K562 (cell line): ENCODE measurements at regions not wholly inside any gene's neighbourhood (a gene's known extent, or its start where the extent isn't known, plus 50 kb on each side); places are given as distances from the start of the nearest gene placed in this dataset.

Experiments used
- ATAC-seq: fragments of 200-7000 bp; cut with Tn5 transposase; 3 replicates; pipeline ENCODE4 v1.9.1; 2020; ENCODE audit warnings: moderate library complexity
- BruUV-seq: library from RNA; stranded (reverse); fragments of 400-500 nt; replicated peaks from 2 replicates; lab custom pipeline; 2021; lab: Mats Ljungman, UMichigan
- CTCF ChIA-PET: fragments of 300-600 bp; formaldehyde crosslinking; extraction: SDS; loops from one replicate; lab custom pipeline; 2021; ENCODE audit warnings: low intra/inter-chr PET ratio; lab: Yijun Ruan, JAX
- POLR2A ChIA-PET: fragments of 300-600, 350-650 bp; sonication (Branson Sonifier 250); formaldehyde crosslinking; extraction: SDS; loops from one replicate; lab custom pipeline; 2021; ENCODE audit warnings: antibody characterized with exemption, inconsistent platforms; lab: Yijun Ruan, JAX
- DNase-seq, 4 experiments: peaks; one replicate each; pipeline versions ENCODE4 v3.0.0 to v3.0.0-alpha.2; 2011 to 2018; ENCODE audit warnings: low spot score in 3 of 4, mixed read lengths in 3 of 4; ENCODE audit errors: extremely low read depth in 1 of 4
- FAIRE-seq: peaks from 2 replicates; lab custom pipeline; 2011; peaks lifted over from hg19 to GRCh38; lab: Jason Lieb, UNC
- H2AFZ ChIP-seq: 2 replicates; pipeline ENCODE4 v1.6.0; 2011; ENCODE audit warnings: low read depth, low read length, control low read depth, inconsistent platforms
- H3K27ac ChIP-seq: fragments of 200-600 bp; 3 replicates; pipeline ENCODE4 v1.8.0; 2011; ENCODE audit warnings: low read depth, mild to moderate bottlenecking, control low read depth, inconsistent platforms, low read length, moderate library complexity, mixed read lengths; ENCODE audit errors: extremely low read depth
- H3K27me3 ChIP-seq, 2 experiments: fragments of 300-600 bp in 1 of 2; 2 replicates in 1 of 2; 3 replicates in 1 of 2; pipeline versions ENCODE4 v1.6.0 to v1.8.0; 2011; ENCODE audit warnings: inconsistent platforms in 2 of 2, low read length in 2 of 2, mild to moderate bottlenecking in 1 of 2, mixed read lengths in 1 of 2, moderate library complexity in 1 of 2; ENCODE audit not compliant: control insufficient read depth in 2 of 2, insufficient read depth in 2 of 2
- H3K36me3 ChIP-seq: fragments of 300-600 bp; 3 replicates; pipeline ENCODE4 v1.8.0; 2011; ENCODE audit warnings: mild to moderate bottlenecking, low read length, inconsistent platforms; ENCODE audit not compliant: control insufficient read depth, insufficient read depth
- H3K4me1 ChIP-seq, 2 experiments: fragments of 200-600 bp in 1 of 2; replicated peaks in 1 of 2; 2 replicates in 1 of 2; 3 replicates in 1 of 2; pipeline versions ENCODE4 v1.5.1 to v1.8.0; 2011; ENCODE audit warnings: inconsistent platforms in 2 of 2, low read length in 2 of 2, mild to moderate bottlenecking in 1 of 2, mixed read lengths in 1 of 2, moderate library complexity in 1 of 2; ENCODE audit not compliant: control insufficient read depth in 2 of 2, insufficient read depth in 2 of 2
- H3K4me2 ChIP-seq: 2 replicates; pipeline ENCODE4 v1.6.1; 2011; ENCODE audit warnings: low read length, control low read depth, inconsistent platforms, mixed read lengths; ENCODE audit not compliant: insufficient read depth
- H3K4me3 ChIP-seq: fragments of 200-600 bp; sonication (generic), shearing (Covaris generic); 2 replicates; pipeline ENCODE4 v1.5.1; 2016; ENCODE audit warnings: control low read depth, inconsistent platforms
- H3K79me2 ChIP-seq: fragments of 200-600 bp; 3 replicates; pipeline ENCODE4 v1.8.0; 2011; ENCODE audit warnings: low read length, inconsistent platforms; ENCODE audit not compliant: control insufficient read depth, insufficient read depth
- H3K9ac ChIP-seq, 2 experiments: 2 replicates each; pipeline versions ENCODE4 v1.6.0 to v1.6.1; 2011; ENCODE audit warnings: low read depth in 2 of 2, low read length in 2 of 2, control low read depth in 1 of 2, inconsistent platforms in 1 of 2, mild to moderate bottlenecking in 1 of 2, mixed read lengths in 1 of 2; ENCODE audit not compliant: insufficient read depth in 1 of 2
- H3K9me1 ChIP-seq: one replicate; pipeline ENCODE4 v1.6.0; 2011; ENCODE audit warnings: inconsistent platforms, mild to moderate bottlenecking, low read length, moderate library complexity; ENCODE audit not compliant: control insufficient read depth, insufficient read depth
- H3K9me3 ChIP-seq: replicated peaks from 2 replicates; pipeline ENCODE4 v1.5.1; 2011; ENCODE audit warnings: low read depth, low read length, inconsistent platforms; ENCODE audit not compliant: control insufficient read depth, insufficient read depth
- H4K20me1 ChIP-seq: replicated peaks from 2 replicates; pipeline ENCODE4 v1.6.1; 2011; ENCODE audit warnings: low read length, inconsistent platforms, mixed read lengths; ENCODE audit not compliant: control insufficient read depth, insufficient read depth
- ILF3 ChIP-seq: fragments of 450-650 bp; IDR thresholded peaks from 2 replicates; pipeline ENCODE4 v1.6.1; 2018; ENCODE audit warnings: antibody characterized with exemption, mild to moderate bottlenecking, moderate library complexity, borderline replicate concordance
- ZNF24 ChIP-seq: fragments of 450-650 bp; IDR thresholded peaks from 2 replicates; pipeline ENCODE4 v1.6.1; 2016
- WGBS: fragments of 100-300 bp; shearing (Covaris generic); methylation state at CpG from one replicate; pipeline ENCODE4 v1.1.6; 2016; ENCODE audit warnings: low coverage, mixed read lengths; ENCODE audit not compliant: insufficient coverage; ENCODE audit errors: missing lambda C conversion rate; 5-methylcytosine and 5-hydroxymethylcytosine counted together
- in situ Hi-C: fragments of 300-500 bp; cut with MboI; formaldehyde crosslinking; loops from 4 replicates; pipeline ENCODE4 v1.15.0; 2018; ENCODE audit warnings: inconsistent platforms, mixed read lengths
- intact Hi-C: fragments of 100-400 bp; cut with micrococcal nuclease; formaldehyde crosslinking; loops from 2 replicates; pipeline ENCODE4 v1.14.2; 2022
- TF ChIP-seq, protein P1 (sequence below), 2 experiments: fragments of 200-800 bp in 1 of 2; sonication (Bioruptor generic) in 1 of 2; sonication (generic) in 1 of 2; formaldehyde crosslinking in 1 of 2; IDR thresholded peaks in 1 of 2; conservative IDR thresholded peaks in 1 of 2; 2 replicates each; pipeline versions ENCODE4 v1.5.0 to v1.6.1; 2016 to 2020; ENCODE audit warnings: missing compliant biosample characterization in 1 of 2, missing genetic modification characterization in 1 of 2, missing genetic modification reagents in 1 of 2

DNA sequence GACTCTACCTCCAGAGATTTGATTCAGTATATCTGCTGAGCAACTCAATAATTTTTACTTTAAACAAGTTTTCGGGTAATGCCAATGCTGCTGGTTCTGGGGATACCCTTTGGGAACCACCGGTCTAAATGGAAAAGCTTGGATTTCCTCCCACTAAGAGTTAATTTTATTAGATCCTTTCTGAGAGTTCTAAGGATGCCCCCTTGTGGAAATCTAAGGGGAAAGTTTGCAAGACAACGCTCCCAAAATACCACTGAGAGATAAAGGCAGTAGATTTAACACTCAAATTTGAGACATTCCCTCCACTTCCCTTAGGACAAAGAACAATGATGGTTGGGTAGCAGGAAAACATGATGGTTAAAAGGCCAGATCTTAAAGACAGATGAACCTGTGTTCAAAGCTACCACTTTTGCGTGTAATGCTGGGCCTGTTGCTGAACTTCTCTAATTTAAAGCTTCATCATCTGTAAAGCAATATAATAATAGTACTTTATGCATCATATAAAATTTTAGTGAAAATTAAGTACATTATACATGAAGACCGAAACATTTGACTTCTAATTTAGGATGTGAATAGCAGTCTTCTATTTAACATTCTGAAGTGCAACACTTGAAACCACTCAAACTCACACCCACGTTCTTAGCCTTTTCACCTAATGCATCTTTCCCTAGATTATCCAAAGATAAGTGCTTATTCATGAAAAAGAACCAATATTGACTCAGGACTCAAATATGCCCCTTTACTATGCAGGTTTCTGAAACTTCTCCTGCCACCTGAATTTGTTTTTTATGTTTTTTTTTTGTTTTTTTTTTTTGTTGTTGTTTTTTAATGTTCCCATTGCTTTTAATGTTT, 110.1 kb upstream of the LUZP2 start:
- ATAC-seq (no peak), DNase-seq (no peak), FAIRE-seq (no peak)
- H3K9ac ChIP-seq = no peak overlapping the region
- no TSS peak for BruUV-seq
- TF ChIP-seq, protein P1, sequence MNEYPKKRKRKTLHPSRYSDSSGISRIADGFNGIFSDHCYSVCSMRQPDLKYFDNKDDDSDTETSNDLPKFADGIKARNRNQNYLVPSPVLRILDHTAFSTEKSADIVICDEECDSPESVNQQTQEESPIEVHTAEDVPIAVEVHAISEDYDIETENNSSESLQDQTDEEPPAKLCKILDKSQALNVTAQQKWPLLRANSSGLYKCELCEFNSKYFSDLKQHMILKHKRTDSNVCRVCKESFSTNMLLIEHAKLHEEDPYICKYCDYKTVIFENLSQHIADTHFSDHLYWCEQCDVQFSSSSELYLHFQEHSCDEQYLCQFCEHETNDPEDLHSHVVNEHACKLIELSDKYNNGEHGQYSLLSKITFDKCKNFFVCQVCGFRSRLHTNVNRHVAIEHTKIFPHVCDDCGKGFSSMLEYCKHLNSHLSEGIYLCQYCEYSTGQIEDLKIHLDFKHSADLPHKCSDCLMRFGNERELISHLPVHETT (CRISPR knock-in tag; conservative IDR thresholded peaks at IDR 0.05 in 1 of 2, IDR thresholded peaks at IDR 0.05 in 1 of 2) = no peak
- no peak for TF ChIP-seq ILF3
- TF ChIP-seq ZNF24 = no peak
- no peaks in the 10 kb centered on the region for H3K79me2 ChIP-seq
- no peak overlapping the region for H3K27ac ChIP-seq
- H3K4me3 ChIP-seq = no peak overlapping the region
- H3K27me3 ChIP-seq = no peaks in the 10 kb centered on the region
- intact Hi-C loops = no loop called here
- no peaks in the 10 kb centered on the region for H3K9me1 ChIP-seq
- CTCF ChIA-PET = no interaction called here
- POLR2A ChIA-PET = no interaction called here
- H3K4me1 ChIP-seq = no peaks in the 10 kb centered on the region
- H4K20me1 ChIP-seq = no peaks in the 10 kb centered on the region
- in situ Hi-C loops = no loop called here
- H2AFZ ChIP-seq = no peak overlapping the region
- H3K9me3 ChIP-seq = no peaks in the 10 kb centered on the region
- 0% methylated on average over 6 of the region's 6 CpGs for WGBS
- no peaks in the 10 kb centered on the region for H3K36me3 ChIP-seq
- no peak overlapping the region for H3K4me2 ChIP-seq
